SU-DHL-6 (cell line): ENCODE measurements at regions not wholly inside any gene's neighbourhood (a gene's known extent, or its start where the extent isn't known, plus 50 kb on each side); places are given as distances from the start of the nearest gene placed in this dataset.

Experiments used
- CTCF ChIP-seq: fragments of 200-600 bp; sonication (generic); IDR thresholded peaks from one replicate; pipeline ENCODE4 v1.5.1; 2017; ENCODE audit warnings: antibody characterized with exemption, mild to moderate bottlenecking, low read length, moderate library complexity; ENCODE audit not compliant: insufficient read depth, poor library complexity, severe bottlenecking
- EZH2phosphoT487 ChIP-seq: fragments of 200-600 bp; sonication (generic), shearing (Covaris generic); conservative IDR thresholded peaks from 2 replicates; pipeline ENCODE4 v1.6.1; 2018; ENCODE audit warnings: mild to moderate bottlenecking, antibody characterized with exemption, low read length, moderate library complexity, mixed read lengths

- no peak for TF ChIP-seq CTCF
- TF ChIP-seq EZH2phosphoT487 = no peak
These were observed 678.0 kb downstream of the RNF144A start for GRCh38 chr2:7595206-7595605.
